ENCODE measurements at regions not wholly inside any gene's neighbourhood (a gene's known extent, or its start where the extent isn't known, plus 50 kb on each side); places are given as distances from the start of the nearest gene placed in this dataset.
A peak's percentile ranks its signal among the peaks of the same experiment; 100 is the strongest.

DNA sequence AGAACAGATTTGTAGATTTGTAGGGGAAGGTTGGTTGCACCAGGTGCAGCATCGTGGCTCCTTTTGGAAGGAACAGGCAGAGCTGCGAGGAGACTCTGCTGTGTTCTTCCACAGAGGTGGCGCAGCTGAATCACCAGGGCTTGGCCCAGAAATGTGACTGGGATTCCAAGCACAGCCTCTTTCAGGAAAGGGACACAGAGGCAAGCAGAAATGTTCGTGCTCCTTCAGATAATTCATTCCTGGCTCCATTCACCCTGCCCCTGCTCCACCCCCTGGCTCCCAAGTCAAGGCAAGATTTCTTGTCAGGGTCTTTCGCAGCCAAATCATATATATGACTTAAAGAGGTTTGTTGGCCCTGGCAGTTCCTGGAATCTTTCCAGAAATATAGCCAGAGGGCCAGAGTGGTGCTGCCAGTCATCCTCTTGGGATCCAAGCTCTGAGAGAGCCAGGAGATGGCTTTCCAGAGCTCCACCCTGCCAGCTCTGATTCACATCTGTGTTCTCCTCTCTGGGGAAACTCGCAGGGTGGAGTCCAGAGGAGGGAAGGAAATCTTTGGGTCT is 203.9 kb upstream of the TANK start:
- H3K4me3 ChIP-seq (ENCODE audit: low read length), result no peak overlapping the region
- TF ChIP-seq, protein P1, sequence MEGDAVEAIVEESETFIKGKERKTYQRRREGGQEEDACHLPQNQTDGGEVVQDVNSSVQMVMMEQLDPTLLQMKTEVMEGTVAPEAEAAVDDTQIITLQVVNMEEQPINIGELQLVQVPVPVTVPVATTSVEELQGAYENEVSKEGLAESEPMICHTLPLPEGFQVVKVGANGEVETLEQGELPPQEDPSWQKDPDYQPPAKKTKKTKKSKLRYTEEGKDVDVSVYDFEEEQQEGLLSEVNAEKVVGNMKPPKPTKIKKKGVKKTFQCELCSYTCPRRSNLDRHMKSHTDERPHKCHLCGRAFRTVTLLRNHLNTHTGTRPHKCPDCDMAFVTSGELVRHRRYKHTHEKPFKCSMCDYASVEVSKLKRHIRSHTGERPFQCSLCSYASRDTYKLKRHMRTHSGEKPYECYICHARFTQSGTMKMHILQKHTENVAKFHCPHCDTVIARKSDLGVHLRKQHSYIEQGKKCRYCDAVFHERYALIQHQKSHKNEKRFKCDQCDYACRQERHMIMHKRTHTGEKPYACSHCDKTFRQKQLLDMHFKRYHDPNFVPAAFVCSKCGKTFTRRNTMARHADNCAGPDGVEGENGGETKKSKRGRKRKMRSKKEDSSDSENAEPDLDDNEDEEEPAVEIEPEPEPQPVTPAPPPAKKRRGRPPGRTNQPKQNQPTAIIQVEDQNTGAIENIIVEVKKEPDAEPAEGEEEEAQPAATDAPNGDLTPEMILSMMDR (conservative IDR thresholded peaks at IDR 0.05; ENCODE audit: low read length), result no peak
- DNase-seq (ENCODE audit: low read depth), result peak; percentile 56

DNA sequence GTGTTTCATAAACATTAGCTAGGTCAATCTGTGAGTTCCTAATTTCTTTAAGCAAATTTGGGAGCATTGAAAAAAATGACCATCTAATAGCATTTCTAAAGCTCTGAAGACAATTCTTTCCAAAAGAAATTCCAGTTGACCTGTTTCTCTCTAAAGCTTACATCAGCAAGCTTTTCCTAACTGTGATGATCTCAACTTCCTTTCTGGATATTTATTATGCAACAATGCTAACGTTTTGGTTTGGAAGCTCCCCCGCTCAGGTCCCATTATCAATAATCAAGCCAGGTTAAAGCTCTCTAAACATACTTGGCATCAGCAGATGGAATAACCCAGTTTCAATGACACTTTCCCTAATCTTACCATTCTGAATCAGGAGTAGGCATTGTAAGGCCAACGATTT is 196.3 kb upstream of the TANK start:
- DNase-seq (ENCODE audit: low read depth), result peak; percentile 48
- H3K4me3 ChIP-seq (ENCODE audit: low read length), result no peak overlapping the region
- TF ChIP-seq, protein P1 (conservative IDR thresholded peaks at IDR 0.05; ENCODE audit: low read length), result no peak

DNA sequence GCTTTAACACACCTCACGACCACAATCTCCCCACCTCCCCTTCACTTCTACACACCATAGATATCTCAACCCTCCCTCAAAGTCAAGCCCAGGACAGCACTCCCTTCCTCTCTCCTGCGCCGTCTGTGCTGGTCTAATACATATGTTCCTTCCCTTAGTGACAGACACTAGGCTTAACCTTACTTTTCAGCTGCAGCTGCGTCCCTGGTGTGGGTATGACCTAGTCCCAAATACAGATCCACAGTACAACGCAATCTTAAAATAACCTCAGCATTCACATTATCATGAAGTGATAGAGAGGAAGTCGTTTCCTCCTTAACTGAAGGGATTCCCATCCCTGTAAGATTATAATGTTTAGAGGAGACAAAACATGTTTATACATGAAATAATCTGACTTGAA is 192.7 kb upstream of the TANK start:
- H3K4me3 ChIP-seq (ENCODE audit: low read length), result no peak overlapping the region
- TF ChIP-seq, protein P1 (conservative IDR thresholded peaks at IDR 0.05; ENCODE audit: low read length), result no peak
- DNase-seq (ENCODE audit: low read depth), result no peak

DNA sequence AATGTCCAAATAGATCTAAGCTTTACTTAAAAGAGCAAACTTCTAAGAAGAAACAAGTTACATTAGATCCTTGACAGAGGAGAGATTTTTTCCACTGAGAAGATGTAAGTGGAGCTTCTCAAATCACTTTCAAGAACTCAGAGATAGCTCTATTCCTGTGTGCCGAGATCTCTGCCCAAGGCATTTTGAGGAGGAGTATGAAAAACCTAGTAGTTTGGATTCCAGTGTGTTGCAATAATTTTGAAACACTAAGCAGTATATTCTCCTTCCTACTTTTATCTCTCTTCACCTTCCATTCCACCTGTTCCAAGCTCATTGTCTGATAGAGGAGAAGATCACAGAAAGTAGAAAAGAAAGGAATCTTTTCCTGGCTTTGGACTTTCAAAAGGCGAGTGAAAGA is 192.0 kb upstream of the TANK start:
- peak; percentile 34 for DNase-seq (ENCODE audit: low read depth)
- H3K4me3 ChIP-seq (ENCODE audit: low read length), result no peak overlapping the region
- TF ChIP-seq, protein P1 (conservative IDR thresholded peaks at IDR 0.05; ENCODE audit: low read length), result no peak

DNA sequence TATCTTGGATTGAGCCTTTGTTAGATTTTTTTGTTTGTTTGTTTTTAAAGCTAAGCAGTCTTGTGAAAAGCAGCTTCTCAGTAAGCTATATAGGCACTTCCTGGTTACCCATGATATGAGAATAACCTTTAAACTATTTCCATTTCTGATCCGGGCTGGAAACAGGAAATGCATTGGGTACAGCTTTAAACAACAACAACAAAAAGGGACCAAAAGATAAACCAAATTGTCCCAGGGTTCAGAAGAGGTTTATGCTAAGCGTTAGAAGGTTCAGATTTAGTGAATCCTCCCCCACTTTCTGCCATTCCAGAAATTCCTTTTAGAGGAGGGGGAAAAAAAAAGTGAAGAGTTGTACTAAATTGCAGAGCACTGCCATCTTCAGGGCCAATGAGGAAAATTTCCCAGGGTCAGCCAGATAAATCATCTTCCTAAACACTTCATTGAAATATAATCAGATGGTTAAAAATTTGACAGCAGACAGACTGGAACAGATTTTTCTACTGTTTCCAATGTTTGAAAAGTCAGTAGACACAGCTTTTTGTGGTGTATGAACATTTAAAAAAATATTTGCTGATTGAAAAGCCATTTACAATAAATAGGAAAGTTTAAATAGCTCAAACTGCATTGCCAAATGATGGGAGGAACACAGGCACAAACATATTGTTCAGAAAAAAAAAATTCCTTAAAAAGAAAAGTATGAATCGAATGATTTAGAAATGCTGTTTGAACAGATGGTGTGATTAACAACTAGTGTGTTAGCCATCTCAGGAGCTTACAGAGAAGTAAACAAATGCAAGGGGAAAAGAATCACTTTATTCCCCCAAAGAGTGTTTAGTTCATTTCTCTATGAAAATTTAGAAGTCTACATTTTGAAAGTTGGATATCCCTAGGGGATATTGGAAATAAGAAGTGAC is 189.9 kb upstream of the TANK start:
- no peak overlapping the region for H3K4me3 ChIP-seq (ENCODE audit: low read length)
- TF ChIP-seq, protein P1 (conservative IDR thresholded peaks at IDR 0.05; ENCODE audit: low read length), result peak; percentile 86
- peak; percentile 92 for DNase-seq (ENCODE audit: low read depth)

DNA sequence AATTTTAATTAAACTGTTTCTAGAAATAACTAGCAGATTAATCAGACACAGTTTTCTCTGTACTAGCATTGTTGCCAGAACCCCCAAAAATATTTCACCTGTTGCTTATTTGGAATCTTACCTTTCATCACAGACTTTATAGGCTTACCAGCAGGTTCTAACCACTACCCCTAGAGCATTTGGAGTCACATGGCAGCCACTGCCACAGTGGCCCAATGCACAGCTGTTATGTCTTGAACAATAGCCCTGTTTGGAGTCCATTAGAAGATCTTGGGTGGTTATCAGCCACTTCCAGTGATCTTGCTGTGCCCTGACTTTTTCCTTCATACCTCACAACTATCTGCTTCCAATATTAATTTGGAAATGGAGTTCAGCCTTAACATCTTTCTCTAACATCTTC is 186.2 kb upstream of the TANK start:
- TF ChIP-seq, protein P1 (conservative IDR thresholded peaks at IDR 0.05; ENCODE audit: low read length), result no peak
- no peak overlapping the region for H3K4me3 ChIP-seq (ENCODE audit: low read length)

DNA sequence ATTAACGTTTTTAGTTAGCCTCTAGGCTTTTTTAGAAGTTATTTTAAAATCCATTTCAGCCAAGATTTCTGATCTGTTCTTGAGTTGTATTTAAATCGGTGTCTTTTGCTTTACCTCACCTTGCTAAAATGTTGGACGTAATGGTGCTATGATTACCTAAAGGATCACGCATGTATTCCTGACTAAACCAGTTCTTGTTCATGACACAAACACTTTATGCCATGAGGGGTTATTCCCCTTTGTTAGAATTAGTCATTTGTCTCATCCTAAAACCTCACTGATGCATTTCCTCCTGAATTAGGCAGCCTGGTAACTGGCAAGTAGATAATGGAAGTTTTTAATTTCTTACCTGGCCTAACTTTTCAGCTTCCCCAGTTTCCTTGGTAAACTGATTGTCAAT is 185.4 kb upstream of the TANK start:
- DNase-seq (ENCODE audit: low read depth), result no peak
- TF ChIP-seq, protein P1 (conservative IDR thresholded peaks at IDR 0.05; ENCODE audit: low read length), result no peak

More for the DNA sequence above, 186.2 kb upstream of the TANK start:
- no peak for DNase-seq (ENCODE audit: low read depth)

More for the DNA sequence above, 185.4 kb upstream of the TANK start:
- H3K4me3 ChIP-seq (ENCODE audit: low read length), result no peak overlapping the region
